HuH-7 (cell line): ENCODE measurements at regions not wholly inside any gene's neighbourhood (a gene's known extent, or its start where the extent isn't known, plus 50 kb on each side); places are given as distances from the start of the nearest gene placed in this dataset.

Experiments
- DNase-seq: peaks from one replicate; pipeline ENCODE4 v3.0.0; 2011; ENCODE audit warnings: low spot score

- no peak for DNase-seq
Measured at GRCh38 chr4:33171873-33172525, 2451.8 kb downstream of the PCDH7 start.

- DNase-seq: no peak
Measured at GRCh38 chr4:33176566-33176965, 2456.4 kb downstream of the PCDH7 start.

GRCh38 chr4:33184657-33185290, 2464.6 kb downstream of the PCDH7 start:
- no peak for DNase-seq

- DNase-seq: no peak
Measured at GRCh38 chr4:33187035-33187434, 2466.9 kb downstream of the PCDH7 start.

DNA sequence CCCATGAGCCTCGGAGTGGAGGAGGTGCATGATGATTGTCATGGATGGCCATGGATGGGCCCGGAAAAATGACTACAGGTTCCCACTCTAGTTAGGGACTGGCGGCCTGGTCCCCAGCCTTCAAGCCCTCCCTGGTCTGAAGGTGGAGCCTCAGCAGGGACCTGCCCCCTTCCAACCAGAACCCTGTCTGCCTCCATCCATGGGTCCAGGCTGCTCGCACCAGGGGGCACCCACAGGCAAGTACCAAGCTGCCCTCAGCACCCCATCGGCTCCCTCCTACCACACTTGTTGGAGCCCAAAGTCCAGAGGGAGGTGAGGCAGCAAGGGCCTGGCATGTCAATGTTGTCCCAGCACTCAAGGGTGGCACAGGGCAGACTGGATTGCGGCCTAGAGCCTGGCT, 2468.6 kb downstream of the PCDH7 start:
- DNase-seq: no peak

- DNase-seq: no peak
Measured at GRCh38 chr4:33189169-33189568, 2469.0 kb downstream of the PCDH7 start.

GRCh38 chr4:33193109-33193508, 2472.9 kb downstream of the PCDH7 start:
- no peak for DNase-seq

DNA sequence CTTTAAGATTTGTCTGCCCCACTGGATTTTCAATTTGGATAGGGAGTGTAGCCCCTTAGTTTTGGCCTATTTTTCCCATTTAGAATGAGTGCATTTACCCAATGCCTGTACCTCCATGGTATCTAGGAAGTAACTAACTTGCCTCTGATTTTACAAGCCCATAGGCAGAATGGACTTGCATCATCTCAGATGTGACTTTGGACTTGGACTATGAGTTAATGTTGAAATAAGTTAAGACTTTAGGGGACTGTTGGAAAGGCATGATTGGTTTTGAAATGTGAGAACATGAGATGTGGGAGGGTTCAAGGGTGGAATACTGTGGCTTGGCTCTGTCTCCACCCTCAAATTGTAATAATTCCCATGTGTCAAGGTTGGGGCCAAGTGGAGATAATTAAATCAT, 2480.2 kb downstream of the PCDH7 start:
- no peak for DNase-seq

- no peak for DNase-seq
Measured at GRCh38 chr4:33218238-33218637, 2498.1 kb downstream of the PCDH7 start.

DNA sequence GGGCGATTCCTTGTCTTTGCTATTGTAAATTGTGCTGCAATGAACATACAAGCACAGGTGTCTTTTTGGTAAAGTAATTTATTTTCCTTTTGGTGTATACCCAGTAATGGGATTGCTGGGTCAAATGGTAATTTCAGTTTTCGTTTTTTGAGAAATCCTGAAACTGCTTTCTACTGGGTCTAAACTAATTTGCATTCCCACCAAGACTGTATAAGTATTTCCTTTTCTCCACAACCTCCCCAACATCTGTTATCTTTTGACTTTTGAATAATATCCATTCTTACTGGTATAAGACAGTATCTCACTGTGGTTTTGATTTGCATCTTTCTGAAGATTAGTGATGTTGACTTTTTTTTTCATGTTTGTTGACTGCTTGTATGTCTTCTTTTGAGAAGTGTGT, 2506.0 kb downstream of the PCDH7 start:
- no peak for DNase-seq

DNA sequence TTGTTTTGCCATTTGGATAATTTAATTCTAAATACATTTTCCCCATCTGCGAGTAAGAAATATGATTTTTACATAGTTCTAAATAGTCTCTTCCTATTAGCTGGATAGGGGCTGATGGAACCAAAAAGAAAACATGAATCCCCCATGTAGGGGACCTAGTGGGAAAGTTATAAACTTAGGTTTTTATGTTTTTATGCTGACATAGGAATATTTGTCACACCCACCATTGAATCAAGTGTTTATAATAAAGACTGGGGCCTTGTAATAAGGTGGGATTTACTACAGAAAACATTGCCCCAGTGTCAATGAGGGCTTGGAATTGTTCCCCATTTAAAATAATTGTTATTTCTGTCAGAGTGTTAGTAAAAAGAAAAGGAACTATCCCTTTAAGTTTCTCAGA, 2506.6 kb downstream of the PCDH7 start:
- no peak for DNase-seq

GRCh38 chr4:33255094-33255493, 2534.9 kb downstream of the PCDH7 start:
- no peak for DNase-seq

DNA sequence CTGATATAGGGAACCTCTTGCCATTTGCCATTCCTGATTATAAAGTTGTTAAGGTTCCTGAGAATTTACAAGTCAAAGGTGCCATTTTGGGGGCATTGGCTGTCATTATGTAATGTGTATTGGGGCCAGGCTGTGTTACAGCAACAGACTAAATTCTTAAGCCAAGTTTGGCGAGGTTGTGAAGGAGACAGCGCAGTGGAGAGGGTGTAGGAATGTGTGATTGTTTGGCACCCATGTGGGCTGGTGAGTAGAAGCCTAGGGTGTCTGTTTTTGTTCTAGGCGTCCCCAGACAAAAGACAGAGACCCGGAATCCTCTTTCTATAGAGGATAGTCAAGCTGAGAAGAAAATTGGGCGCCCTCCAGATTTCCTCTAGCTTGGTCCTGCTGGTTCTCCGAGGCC, 2535.3 kb downstream of the PCDH7 start:
- DNase-seq: no peak

DNA sequence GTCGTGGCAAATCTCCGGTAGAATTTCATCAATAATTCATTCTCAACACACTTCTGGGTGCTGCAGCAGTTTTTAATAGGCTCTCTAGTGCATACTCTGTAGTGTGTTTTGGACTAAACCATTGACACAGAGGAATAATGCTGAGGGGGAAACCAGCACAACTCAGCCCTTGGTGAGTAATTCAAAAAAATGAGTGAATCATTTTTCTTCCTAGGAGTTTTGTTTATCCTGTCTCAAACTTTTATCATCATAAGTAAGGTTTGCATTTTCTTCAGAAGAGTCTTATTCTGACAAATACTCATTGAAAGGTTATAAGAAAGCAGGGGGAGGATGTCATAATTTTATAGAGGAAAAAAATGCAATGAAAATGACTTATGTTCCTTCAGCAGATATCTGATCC, 2542.7 kb downstream of the PCDH7 start:
- DNase-seq: no peak

GRCh38 chr4:33268776-33269175, 2548.6 kb downstream of the PCDH7 start:
- no peak for DNase-seq

DNA sequence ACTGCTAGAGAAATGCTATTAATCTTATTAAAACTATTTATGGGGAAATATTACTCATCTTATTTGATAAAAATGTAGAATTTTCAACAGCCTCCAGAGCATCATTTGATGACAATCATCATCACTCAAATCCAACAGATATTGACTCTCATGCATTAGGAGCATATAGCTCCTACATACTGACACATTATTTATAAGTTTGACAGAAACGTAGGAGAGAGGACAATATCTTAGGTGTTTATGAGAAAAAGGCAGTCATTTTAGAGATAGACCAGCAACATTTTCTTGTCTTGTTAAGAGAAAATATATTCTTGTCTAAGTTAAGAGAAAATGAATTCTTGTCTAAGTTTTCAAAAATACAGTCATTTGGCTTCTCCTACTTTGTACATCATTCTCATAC, 2550.2 kb downstream of the PCDH7 start:
- DNase-seq: no peak

DNA sequence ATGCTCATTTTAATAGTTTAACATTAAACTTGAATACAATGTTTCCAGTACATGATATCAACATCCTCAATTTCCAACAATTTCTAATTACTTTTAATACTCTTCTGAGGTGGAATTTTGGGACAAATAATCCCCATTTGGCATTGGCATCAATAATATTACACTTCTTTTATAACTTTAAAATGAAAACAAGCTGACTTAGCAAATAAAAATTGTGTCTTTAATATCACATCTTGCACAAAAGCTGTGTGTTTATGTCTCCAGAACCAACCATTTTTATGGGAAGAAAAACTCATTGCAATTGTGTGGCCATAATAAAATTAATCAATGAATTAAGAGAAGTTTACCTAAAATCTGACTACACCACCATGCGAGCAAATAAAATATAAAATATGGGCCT, 2552.6 kb downstream of the PCDH7 start:
- DNase-seq: no peak

GRCh38 chr4:33283818-33284217, 2563.6 kb downstream of the PCDH7 start:
- DNase-seq: no peak

GRCh38 chr4:33296876-33297455, 2576.8 kb downstream of the PCDH7 start:
- no peak for DNase-seq

- DNase-seq: no peak
Measured at GRCh38 chr4:33302321-33302720, 2582.2 kb downstream of the PCDH7 start.

- DNase-seq: no peak
Measured at GRCh38 chr4:33306131-33306530, 2586.0 kb downstream of the PCDH7 start.

GRCh38 chr4:33316033-33316432, 2595.9 kb downstream of the PCDH7 start:
- DNase-seq: no peak

GRCh38 chr4:33316578-33316977, 2596.4 kb downstream of the PCDH7 start:
- no peak for DNase-seq

DNA sequence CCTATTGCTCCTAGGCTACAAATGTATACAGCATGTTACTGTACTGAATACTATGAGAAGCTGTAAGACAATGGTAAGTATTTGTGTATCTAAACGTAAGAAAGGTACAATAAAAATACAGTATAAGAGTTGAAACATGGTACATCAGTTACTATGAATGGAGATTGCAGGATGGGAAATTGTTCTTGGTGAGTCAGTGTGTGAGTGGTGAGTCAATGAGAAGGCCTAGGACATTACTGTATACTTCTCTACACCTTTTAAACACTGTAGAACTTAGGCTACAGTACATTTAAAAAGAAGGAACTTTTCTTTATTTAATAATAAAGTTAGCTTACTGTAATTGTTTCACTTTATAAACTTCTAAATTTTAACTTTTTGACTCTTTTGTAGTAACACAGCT, 2603.2 kb downstream of the PCDH7 start:
- DNase-seq: no peak
